ENCODE measurements at regions not wholly inside any gene's neighbourhood (a gene's known extent, or its start where the extent isn't known, plus 50 kb on each side); places are given as distances from the start of the nearest gene placed in this dataset.

DNA sequence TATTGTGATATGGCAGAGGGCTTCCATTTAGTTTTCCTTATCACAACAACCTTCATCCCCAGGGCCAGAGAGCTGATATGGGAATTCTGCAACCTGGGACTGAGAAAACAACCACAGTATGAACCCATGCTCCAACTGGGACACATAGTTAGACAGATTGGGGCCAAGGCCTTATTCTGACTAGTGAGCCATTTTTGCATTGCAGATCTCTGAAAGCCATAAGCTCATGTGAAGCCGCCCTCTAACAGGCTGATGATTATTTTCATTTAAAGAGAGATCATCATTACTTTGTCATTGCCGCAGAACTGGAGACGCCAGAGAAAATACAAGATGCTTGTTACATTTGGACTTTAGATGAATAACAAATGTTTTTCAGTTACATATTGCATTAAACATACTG lies 791.7 kb upstream of the POM121L12 start:
- TF ChIP-seq GATA3 (IDR thresholded peaks at IDR 0.05; ENCODE audit: low read depth, low read length) (no peak), GATA2 (IDR thresholded peaks at IDR 0.05; ENCODE audit: low read depth, low read length) (no peak)

GRCh38 chr7:52233248-52233647 lies 802.2 kb upstream of the POM121L12 start:
- no peak for TF ChIP-seq GATA3 (IDR thresholded peaks at IDR 0.05; ENCODE audit: low read depth, low read length)

GRCh38 chr7:52211930-52212329 lies 823.5 kb upstream of the POM121L12 start:
- TF ChIP-seq GATA3 (IDR thresholded peaks at IDR 0.05; ENCODE audit: low read depth, low read length), result no peak
- no peak for TF ChIP-seq GATA2 (IDR thresholded peaks at IDR 0.05; ENCODE audit: low read depth, low read length)

- TF ChIP-seq GATA2 (IDR thresholded peaks at IDR 0.05; ENCODE audit: low read depth, low read length), result no peak; the same call in 1 of the 2 replicates
- TF ChIP-seq GATA3 (IDR thresholded peaks at IDR 0.05; ENCODE audit: low read depth, low read length), result no peak
Observed at GRCh38 chr7:52209614-52210013, 825.8 kb upstream of the POM121L12 start.

GRCh38 chr7:52197221-52197620 lies 838.2 kb upstream of the POM121L12 start:
- no peak for TF ChIP-seq GATA3 (IDR thresholded peaks at IDR 0.05; ENCODE audit: low read depth, low read length)
- TF ChIP-seq GATA2 (IDR thresholded peaks at IDR 0.05; ENCODE audit: low read depth, low read length), result no peak

DNA sequence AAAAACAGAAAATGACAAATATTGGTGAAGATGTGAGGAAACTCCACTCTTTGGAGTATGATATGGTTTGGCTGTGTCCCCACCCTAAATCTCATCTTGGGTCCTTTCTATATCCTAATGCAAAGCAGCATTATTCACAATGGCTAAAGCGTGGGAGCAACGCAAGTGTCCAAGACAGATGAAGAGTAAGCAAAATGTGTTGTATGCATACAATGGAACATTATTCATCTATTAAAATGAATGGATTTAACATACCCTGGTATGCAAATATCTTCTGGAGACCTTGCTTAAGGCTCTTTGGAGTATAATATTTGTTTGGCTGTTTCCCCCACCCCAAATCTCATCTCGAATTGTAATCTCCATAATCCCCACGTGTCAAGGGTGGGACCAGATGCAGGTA lies 839.8 kb upstream of the POM121L12 start:
- TF ChIP-seq GATA3 (IDR thresholded peaks at IDR 0.05; ENCODE audit: low read depth, low read length) (no peak), GATA2 (IDR thresholded peaks at IDR 0.05; ENCODE audit: low read depth, low read length) (no peak)

- TF ChIP-seq GATA3 (IDR thresholded peaks at IDR 0.05; ENCODE audit: low read depth, low read length) (no peak), GATA2 (IDR thresholded peaks at IDR 0.05; ENCODE audit: low read depth, low read length) (no peak)
Observed at GRCh38 chr7:52189153-52189778, 846.2 kb upstream of the POM121L12 start.

- no peak for TF ChIP-seq GATA3 (IDR thresholded peaks at IDR 0.05; ENCODE audit: low read depth, low read length)
- TF ChIP-seq GATA2 (IDR thresholded peaks at IDR 0.05; ENCODE audit: low read depth, low read length), result no peak
Observed at GRCh38 chr7:52184006-52184703, 851.3 kb upstream of the POM121L12 start.

- TF ChIP-seq GATA2 (IDR thresholded peaks at IDR 0.05; ENCODE audit: low read depth, low read length), result no peak
- no peak for TF ChIP-seq GATA3 (IDR thresholded peaks at IDR 0.05; ENCODE audit: low read depth, low read length)
Observed at GRCh38 chr7:52179934-52180333, 855.5 kb upstream of the POM121L12 start.

DNA sequence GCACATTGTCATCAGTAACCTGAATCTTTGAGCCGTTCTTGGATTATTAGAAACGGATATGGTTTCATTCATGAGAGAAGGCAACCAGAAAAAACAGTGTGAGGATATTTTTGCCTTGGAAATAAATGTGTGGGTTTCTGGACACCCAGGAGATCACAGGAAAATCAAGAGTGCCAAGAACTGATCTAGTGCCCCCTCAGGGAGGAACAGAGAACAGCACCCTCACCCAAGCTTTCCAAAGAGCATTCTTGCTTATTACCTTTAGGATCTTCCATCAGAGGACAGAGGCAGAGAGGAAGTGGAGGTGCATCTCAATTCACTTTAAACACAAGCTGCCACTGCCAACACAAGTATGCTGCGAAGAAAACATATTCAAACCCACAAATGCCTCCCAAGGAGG lies 851.5 kb upstream of the COBL start:
- TF ChIP-seq GATA3 (IDR thresholded peaks at IDR 0.05; ENCODE audit: low read depth, low read length) (no peak), GATA2 (IDR thresholded peaks at IDR 0.05; ENCODE audit: low read depth, low read length) (no peak)

- TF ChIP-seq GATA2 (IDR thresholded peaks at IDR 0.05; ENCODE audit: low read depth, low read length) (no peak), GATA3 (IDR thresholded peaks at IDR 0.05; ENCODE audit: low read depth, low read length) (no peak)
Observed at GRCh38 chr7:52163311-52163710, 846.7 kb upstream of the COBL start.

- TF ChIP-seq GATA2 (IDR thresholded peaks at IDR 0.05; ENCODE audit: low read depth, low read length), result no peak
- no peak for TF ChIP-seq GATA3 (IDR thresholded peaks at IDR 0.05; ENCODE audit: low read depth, low read length)
Observed at GRCh38 chr7:52161483-52161882, 844.9 kb upstream of the COBL start.

DNA sequence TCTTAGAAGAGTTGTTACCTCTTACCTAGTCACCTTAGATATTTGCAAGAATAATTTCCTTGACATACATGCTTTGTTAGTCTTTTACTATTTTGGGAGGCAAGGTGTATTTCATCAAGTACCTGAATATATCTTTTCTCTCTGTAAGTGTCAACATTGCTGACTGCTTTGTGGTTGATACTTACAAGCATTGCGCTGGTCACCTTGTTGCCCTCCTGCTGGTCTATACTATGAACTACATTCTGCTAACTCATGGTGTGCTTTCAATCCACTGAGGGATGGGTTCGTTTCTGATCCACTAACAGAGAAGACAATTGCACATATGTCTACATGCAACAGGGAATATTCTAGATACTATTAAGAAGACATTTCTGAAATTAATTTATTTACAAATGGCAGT lies 837.8 kb upstream of the COBL start:
- TF ChIP-seq GATA3 (IDR thresholded peaks at IDR 0.05; ENCODE audit: low read depth, low read length), result no peak
- TF ChIP-seq GATA2 (IDR thresholded peaks at IDR 0.05; ENCODE audit: low read depth, low read length), result no peak

- TF ChIP-seq GATA2 (IDR thresholded peaks at IDR 0.05; ENCODE audit: low read depth, low read length), result no peak
- no peak for TF ChIP-seq GATA3 (IDR thresholded peaks at IDR 0.05; ENCODE audit: low read depth, low read length)
Observed at GRCh38 chr7:52151559-52151958, 835.0 kb upstream of the COBL start.

DNA sequence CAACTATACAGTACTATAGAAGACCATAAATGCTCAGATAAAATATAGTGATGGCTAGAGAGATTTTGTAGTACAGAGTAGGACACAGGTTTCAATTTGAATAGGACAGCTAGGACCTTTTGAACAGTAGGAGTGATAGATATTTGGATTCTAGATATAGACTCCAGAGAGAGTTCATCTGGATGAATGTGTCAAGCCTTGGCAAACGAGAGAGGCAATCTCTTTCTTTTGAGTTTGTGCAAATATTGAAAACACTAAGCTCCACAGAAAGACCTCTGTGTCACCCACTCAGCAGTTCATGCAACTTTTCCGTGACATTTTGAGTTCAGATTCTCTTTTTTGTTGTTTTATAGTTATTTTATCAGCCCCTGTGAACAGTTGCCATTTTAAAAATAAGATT lies 834.3 kb upstream of the COBL start:
- no peak for TF ChIP-seq GATA3 (IDR thresholded peaks at IDR 0.05; ENCODE audit: low read depth, low read length)
- no peak for TF ChIP-seq GATA2 (IDR thresholded peaks at IDR 0.05; ENCODE audit: low read depth, low read length)
